ENCODE measurements at regions not wholly inside any gene's neighbourhood (a gene's known extent, or its start where the extent isn't known, plus 50 kb on each side); places are given as distances from the start of the nearest gene placed in this dataset.

DNA sequence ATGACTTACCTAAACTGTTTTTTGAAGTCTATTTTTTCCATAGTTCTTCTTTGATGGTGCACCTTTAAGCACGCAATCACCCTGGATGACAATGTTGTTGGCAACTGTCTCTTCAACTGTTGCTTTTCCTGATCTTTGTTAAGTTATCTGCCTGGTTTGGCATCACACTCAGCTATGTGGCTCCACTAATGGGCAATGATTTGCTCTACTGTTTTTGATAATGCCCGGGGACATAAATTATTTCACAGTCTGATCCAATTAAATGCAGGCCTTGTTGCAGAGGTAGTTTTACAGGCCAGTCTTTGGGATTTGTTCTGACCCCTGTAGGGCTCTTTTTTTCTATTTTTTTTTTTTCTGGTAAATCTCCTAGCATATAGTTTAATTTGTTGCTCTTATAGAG, 436.3 kb downstream of the ZNF385D start:
- no peaks in the 10 kb centered on the region for H3K27me3 ChIP-seq (replicated peaks; ENCODE audit: insufficient read depth)
- H3K79me2 ChIP-seq (ENCODE audit: insufficient read depth): no peaks in the 10 kb centered on the region
- H3K27ac ChIP-seq: no peak overlapping the region
- WGBS, 2 experiments (ENCODE audit: low coverage in 1 of 2, low lambda C conversion rate in 2 of 2, missing lambda C conversion rate in 2 of 2): 70 to 75% methylated on average over 2 of the region's 2 CpGs
- H3K9ac ChIP-seq: no peak overlapping the region
- no peaks in the 10 kb centered on the region for H3K9me3 ChIP-seq (ENCODE audit: low read depth)
- H3K4me2 ChIP-seq (ENCODE audit: unreplicated experiment): no peak overlapping the region
- no peak for DNase-seq
- H3F3A ChIP-seq (ENCODE audit: insufficient read depth): peaks cover 5% of the 10 kb centered on the region; the same call in 1 of the 2 replicates
- H4K20me1 ChIP-seq (ENCODE audit: insufficient read depth): no peaks in the 10 kb centered on the region
- peaks cover 13% of the 10 kb centered on the region for H3K4me1 ChIP-seq (ENCODE audit: insufficient read depth)
- H3K36me3 ChIP-seq (ENCODE audit: low read depth): no peaks in the 10 kb centered on the region
- no peak overlapping the region for H2AFZ ChIP-seq
- TF ChIP-seq EZH2 (IDR thresholded peaks at IDR 0.05; ENCODE audit: insufficient read depth, poor library complexity, severe bottlenecking) (no peak), EZH2phosphoT487 (IDR thresholded peaks at IDR 0.05; ENCODE audit: insufficient read depth, low read depth) (no peak)
- no peak overlapping the region for H3K4me3 ChIP-seq
- no peaks in the 10 kb centered on the region for H3K9me2 ChIP-seq (ENCODE audit: insufficient read depth)
- in situ Hi-C loops (cut with MboI): no loop called here

DNA sequence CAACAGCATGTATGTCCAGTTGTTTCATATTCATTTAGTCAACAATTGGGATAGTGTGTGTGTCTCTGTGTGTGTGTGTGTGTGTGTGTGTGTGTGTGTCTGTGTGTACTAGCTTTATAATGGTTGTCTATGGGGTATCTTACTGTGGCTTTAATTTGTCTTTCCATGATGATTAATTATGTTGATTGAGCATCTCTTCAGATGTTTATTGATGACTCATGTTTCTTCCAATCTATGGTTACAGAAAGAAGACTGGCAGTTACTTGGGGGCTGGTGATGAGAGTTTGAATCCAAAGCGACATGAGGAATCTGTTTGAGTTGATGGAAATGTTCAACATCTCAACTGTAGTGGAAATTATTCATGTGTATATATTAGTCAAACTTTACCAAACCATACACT, 440.1 kb downstream of the ZNF385D start:
- H4K20me1 ChIP-seq (ENCODE audit: insufficient read depth): no peaks in the 10 kb centered on the region
- peaks cover 5% of the 10 kb centered on the region; the same call in 1 of the 2 replicates for H3F3A ChIP-seq (ENCODE audit: insufficient read depth)
- in situ Hi-C loops (cut with MboI): no loop called here
- H3K4me3 ChIP-seq: no peak overlapping the region
- no peak for TF ChIP-seq EZH2 (IDR thresholded peaks at IDR 0.05; ENCODE audit: insufficient read depth, poor library complexity, severe bottlenecking)
- no peak for TF ChIP-seq EZH2phosphoT487 (IDR thresholded peaks at IDR 0.05; ENCODE audit: insufficient read depth, low read depth)
- no peak overlapping the region for H2AFZ ChIP-seq
- no peaks in the 10 kb centered on the region for H3K79me2 ChIP-seq (ENCODE audit: insufficient read depth)
- 97 to 100% methylated on average over 1 of the region's 1 CpG for WGBS, 2 experiments (ENCODE audit: low coverage in 1 of 2, low lambda C conversion rate in 2 of 2, missing lambda C conversion rate in 2 of 2)
- DNase-seq: no peak
- H3K27ac ChIP-seq: 0 out of 2 replicates have a peak overlapping the region, but pooled peaks have one; percentile 35
- no peaks in the 10 kb centered on the region for H3K27me3 ChIP-seq (replicated peaks; ENCODE audit: insufficient read depth)
- H3K9me2 ChIP-seq (ENCODE audit: insufficient read depth): no peaks in the 10 kb centered on the region
- H3K4me2 ChIP-seq (ENCODE audit: unreplicated experiment): no peak overlapping the region
- H3K9ac ChIP-seq: no peak overlapping the region
- peaks cover 13% of the 10 kb centered on the region for H3K4me1 ChIP-seq (ENCODE audit: insufficient read depth)
- no peaks in the 10 kb centered on the region for H3K9me3 ChIP-seq (ENCODE audit: low read depth)
- no peaks in the 10 kb centered on the region for H3K36me3 ChIP-seq (ENCODE audit: low read depth)

DNA sequence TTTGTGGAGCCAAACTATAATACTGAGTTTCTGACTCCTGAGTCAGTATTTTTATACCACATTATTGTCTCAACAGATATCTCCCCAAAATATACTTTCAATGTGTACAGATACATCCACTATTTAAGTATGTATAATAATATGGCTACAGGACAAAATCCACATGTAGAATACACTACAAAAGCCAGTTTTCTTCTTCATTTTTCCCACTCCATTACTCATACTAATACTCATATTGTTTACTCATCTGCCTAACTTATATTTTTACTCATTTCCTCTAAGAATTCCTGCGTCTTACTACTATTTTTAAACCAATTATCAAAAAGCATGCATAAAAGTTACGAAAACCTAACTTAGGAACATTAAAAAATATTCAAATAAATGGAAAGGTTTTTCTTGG, 440.8 kb downstream of the ZNF385D start:
- H3K36me3 ChIP-seq (ENCODE audit: low read depth): no peaks in the 10 kb centered on the region; the same call in 1 of the 2 replicates
- H3K9me3 ChIP-seq (ENCODE audit: low read depth): no peaks in the 10 kb centered on the region
- no peaks in the 10 kb centered on the region for H3K9me2 ChIP-seq (ENCODE audit: insufficient read depth)
- peak overlapping the region; percentile 11; the same call in 1 of the 2 replicates for H2AFZ ChIP-seq
- in situ Hi-C loops (cut with MboI): no loop called here
- TF ChIP-seq EZH2 (IDR thresholded peaks at IDR 0.05; ENCODE audit: insufficient read depth, poor library complexity, severe bottlenecking) (no peak), EZH2phosphoT487 (IDR thresholded peaks at IDR 0.05; ENCODE audit: insufficient read depth, low read depth) (no peak)
- peak; percentile 63 for DNase-seq
- H3K27me3 ChIP-seq (replicated peaks; ENCODE audit: insufficient read depth): no peaks in the 10 kb centered on the region
- no peak overlapping the region for H3K9ac ChIP-seq
- no peaks in the 10 kb centered on the region for H4K20me1 ChIP-seq (ENCODE audit: insufficient read depth)
- no peaks in the 10 kb centered on the region for H3K79me2 ChIP-seq (ENCODE audit: insufficient read depth)
- peaks cover 5% of the 10 kb centered on the region; the same call in 1 of the 2 replicates for H3F3A ChIP-seq (ENCODE audit: insufficient read depth)
- peak overlapping the region; percentile 44 for H3K4me2 ChIP-seq (ENCODE audit: unreplicated experiment)
- WGBS, 2 experiments (ENCODE audit: low coverage in 1 of 2, low lambda C conversion rate in 2 of 2, missing lambda C conversion rate in 2 of 2): 9 to 14% methylated on average over 2 of the region's 2 CpGs
- H3K4me1 ChIP-seq (ENCODE audit: insufficient read depth): peaks cover 13% of the 10 kb centered on the region
- H3K27ac ChIP-seq: peak overlapping the region; percentile 35
- H3K4me3 ChIP-seq: no peak overlapping the region

DNA sequence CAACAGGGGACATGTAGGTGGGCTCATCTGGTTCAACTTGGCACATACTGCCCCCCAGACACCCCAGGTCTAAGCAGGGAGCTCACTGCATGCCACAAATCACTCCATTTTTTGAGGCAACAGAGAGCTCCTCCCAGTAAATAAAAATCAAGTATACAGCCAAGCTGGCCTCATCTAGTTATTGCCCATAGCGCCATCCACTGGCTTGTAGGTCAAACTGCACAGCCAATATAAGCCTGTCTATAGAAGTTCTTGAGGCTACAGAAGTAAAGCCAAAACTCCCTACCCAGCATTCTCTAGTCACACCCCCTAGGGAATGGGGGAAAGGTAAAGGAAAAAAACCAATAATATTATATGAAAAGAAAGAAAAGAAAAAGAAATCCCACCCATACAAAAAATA, 453.7 kb downstream of the ZNF385D start:
- 0% methylated on average over 1 of the region's 1 CpG for WGBS, 2 experiments (ENCODE audit: low coverage in 1 of 2, low lambda C conversion rate in 2 of 2, missing lambda C conversion rate in 2 of 2)
- H2AFZ ChIP-seq: no peak overlapping the region
- TF ChIP-seq EZH2 (IDR thresholded peaks at IDR 0.05; ENCODE audit: insufficient read depth, poor library complexity, severe bottlenecking): no peak
- no peak for TF ChIP-seq EZH2phosphoT487 (IDR thresholded peaks at IDR 0.05; ENCODE audit: insufficient read depth, low read depth)

DNA sequence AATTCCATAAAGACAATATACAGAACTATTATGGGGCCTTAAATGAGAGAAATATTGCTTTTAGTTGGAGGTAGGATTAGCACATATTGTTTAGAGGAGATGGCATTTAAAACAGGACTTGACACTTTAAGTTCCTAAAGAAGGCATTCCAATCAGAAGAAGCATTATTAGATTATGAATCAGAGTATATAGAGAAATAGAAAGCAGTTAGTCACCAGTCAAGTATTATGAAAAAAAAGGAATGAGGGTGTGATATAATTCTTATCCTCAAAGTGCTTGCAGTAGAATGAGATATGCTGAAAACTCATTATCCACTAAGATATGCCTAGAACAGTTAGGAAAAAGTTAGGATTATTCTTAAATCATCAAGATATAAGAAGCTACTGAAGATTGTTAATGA, 456.2 kb downstream of the ZNF385D start:
- H2AFZ ChIP-seq: 0 out of 2 replicates have a peak overlapping the region, but pooled peaks have one; percentile 13
- peak overlapping the region; percentile 69 for H3K4me2 ChIP-seq (ENCODE audit: unreplicated experiment)
- DNase-seq: peak; percentile 77
- 0 out of 2 replicates have a peak, but pooled peaks cover 10% of the 10 kb centered on the region for H3F3A ChIP-seq (ENCODE audit: insufficient read depth)
- no peak for TF ChIP-seq EZH2 (IDR thresholded peaks at IDR 0.05; ENCODE audit: insufficient read depth, poor library complexity, severe bottlenecking)
- no peak for TF ChIP-seq EZH2phosphoT487 (IDR thresholded peaks at IDR 0.05; ENCODE audit: insufficient read depth, low read depth)
- no peaks in the 10 kb centered on the region for H4K20me1 ChIP-seq (ENCODE audit: insufficient read depth)
- H3K36me3 ChIP-seq (ENCODE audit: low read depth): no peaks in the 10 kb centered on the region
- H3K9ac ChIP-seq: no peak overlapping the region
- H3K9me2 ChIP-seq (ENCODE audit: insufficient read depth): no peaks in the 10 kb centered on the region
- H3K4me1 ChIP-seq (ENCODE audit: insufficient read depth): peaks cover 13% of the 10 kb centered on the region
- no peaks in the 10 kb centered on the region for H3K9me3 ChIP-seq (ENCODE audit: low read depth)
- no peak overlapping the region for H3K4me3 ChIP-seq
- H3K79me2 ChIP-seq (ENCODE audit: insufficient read depth): no peaks in the 10 kb centered on the region
- no peaks in the 10 kb centered on the region for H3K27me3 ChIP-seq (replicated peaks; ENCODE audit: insufficient read depth)
- in situ Hi-C loops (cut with MboI): no loop called here
- H3K27ac ChIP-seq: no peak overlapping the region

More for the DNA sequence above, 453.7 kb downstream of the ZNF385D start:
- H3K9ac ChIP-seq: no peak overlapping the region
- 0 out of 2 replicates have a peak, but pooled peaks cover 10% of the 10 kb centered on the region for H3F3A ChIP-seq (ENCODE audit: insufficient read depth)
- no peak overlapping the region for H3K4me3 ChIP-seq
- no peak for DNase-seq
- no peak overlapping the region for H3K27ac ChIP-seq
- H3K27me3 ChIP-seq (replicated peaks; ENCODE audit: insufficient read depth): no peaks in the 10 kb centered on the region
- no peaks in the 10 kb centered on the region for H3K36me3 ChIP-seq (ENCODE audit: low read depth)
- no peaks in the 10 kb centered on the region for H3K9me3 ChIP-seq (ENCODE audit: low read depth)
- H3K4me1 ChIP-seq (ENCODE audit: insufficient read depth): peaks cover 13% of the 10 kb centered on the region
- no peak overlapping the region for H3K4me2 ChIP-seq (ENCODE audit: unreplicated experiment)
- H3K9me2 ChIP-seq (ENCODE audit: insufficient read depth): no peaks in the 10 kb centered on the region
- H3K79me2 ChIP-seq (ENCODE audit: insufficient read depth): no peaks in the 10 kb centered on the region
- H4K20me1 ChIP-seq (ENCODE audit: insufficient read depth): no peaks in the 10 kb centered on the region
- in situ Hi-C loops (cut with MboI): no loop called here
